ENCODE measurements at regions not wholly inside any gene's neighbourhood (a gene's known extent, or its start where the extent isn't known, plus 50 kb on each side); places are given as distances from the start of the nearest gene placed in this dataset.

DNA sequence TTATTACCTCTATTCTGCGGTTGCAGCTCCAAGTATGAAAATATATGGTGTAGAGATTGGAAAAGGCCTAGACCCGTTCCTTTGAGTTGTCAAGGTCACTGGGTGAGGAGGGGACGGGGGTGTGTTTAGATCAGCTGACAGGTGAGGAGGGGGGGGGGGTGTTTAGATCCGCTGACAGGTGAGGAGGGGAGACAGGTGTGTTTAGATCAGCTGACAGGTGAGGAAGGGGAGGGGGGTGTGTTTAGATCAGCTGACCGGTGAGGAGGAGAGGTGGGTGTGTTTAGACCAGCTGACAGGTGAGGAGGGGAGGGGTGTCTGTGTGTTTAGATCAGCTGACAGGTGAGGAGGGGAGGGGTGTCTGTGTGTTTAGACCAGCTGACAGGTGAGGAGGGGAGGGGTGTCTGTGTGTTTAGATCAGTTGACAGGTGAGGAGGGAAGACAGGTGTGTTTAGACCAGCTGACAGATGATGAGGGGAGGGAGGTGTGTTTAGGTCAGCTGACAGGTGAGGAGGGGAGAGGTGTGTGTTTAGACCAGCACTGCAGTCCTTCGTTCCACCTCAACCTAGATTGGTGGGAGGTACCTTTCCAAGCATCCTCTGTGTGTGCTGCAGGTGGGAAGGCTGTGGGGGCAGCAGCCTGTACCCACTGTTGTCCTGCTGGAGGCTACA, 655.0 kb upstream of the ADARB2 start:
- peak; percentile 19 for DNase-seq (ENCODE audit: low read depth)
- no peak overlapping the region for H3K4me3 ChIP-seq (ENCODE audit: low read depth, low read length)
- TF ChIP-seq, protein P1, sequence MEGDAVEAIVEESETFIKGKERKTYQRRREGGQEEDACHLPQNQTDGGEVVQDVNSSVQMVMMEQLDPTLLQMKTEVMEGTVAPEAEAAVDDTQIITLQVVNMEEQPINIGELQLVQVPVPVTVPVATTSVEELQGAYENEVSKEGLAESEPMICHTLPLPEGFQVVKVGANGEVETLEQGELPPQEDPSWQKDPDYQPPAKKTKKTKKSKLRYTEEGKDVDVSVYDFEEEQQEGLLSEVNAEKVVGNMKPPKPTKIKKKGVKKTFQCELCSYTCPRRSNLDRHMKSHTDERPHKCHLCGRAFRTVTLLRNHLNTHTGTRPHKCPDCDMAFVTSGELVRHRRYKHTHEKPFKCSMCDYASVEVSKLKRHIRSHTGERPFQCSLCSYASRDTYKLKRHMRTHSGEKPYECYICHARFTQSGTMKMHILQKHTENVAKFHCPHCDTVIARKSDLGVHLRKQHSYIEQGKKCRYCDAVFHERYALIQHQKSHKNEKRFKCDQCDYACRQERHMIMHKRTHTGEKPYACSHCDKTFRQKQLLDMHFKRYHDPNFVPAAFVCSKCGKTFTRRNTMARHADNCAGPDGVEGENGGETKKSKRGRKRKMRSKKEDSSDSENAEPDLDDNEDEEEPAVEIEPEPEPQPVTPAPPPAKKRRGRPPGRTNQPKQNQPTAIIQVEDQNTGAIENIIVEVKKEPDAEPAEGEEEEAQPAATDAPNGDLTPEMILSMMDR (IDR thresholded peaks at IDR 0.05; ENCODE audit: insufficient read depth, low read length): no peak

DNA sequence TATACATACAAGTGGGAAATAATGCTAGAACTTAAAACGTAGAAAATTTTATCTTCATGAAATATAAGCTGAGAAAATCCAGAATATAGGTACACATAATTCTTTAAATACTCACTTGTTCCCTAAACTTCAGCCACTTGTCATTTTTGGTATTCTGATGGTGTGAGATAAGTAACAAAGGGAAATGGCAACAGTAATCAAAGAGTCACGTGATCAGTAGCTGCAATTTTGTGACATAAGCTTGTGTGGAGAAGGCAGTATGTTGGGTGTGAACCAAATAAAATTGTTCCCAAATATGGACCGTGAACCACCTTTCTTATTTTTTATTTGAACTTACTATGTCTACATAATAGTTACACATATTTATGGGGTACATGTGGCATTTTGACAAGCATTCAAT, 650.3 kb upstream of the ADARB2 start:
- DNase-seq (ENCODE audit: low read depth): no peak
- H3K4me3 ChIP-seq (ENCODE audit: low read depth, low read length): no peak overlapping the region
- TF ChIP-seq, protein P1 (IDR thresholded peaks at IDR 0.05; ENCODE audit: insufficient read depth, low read length): no peak

DNA sequence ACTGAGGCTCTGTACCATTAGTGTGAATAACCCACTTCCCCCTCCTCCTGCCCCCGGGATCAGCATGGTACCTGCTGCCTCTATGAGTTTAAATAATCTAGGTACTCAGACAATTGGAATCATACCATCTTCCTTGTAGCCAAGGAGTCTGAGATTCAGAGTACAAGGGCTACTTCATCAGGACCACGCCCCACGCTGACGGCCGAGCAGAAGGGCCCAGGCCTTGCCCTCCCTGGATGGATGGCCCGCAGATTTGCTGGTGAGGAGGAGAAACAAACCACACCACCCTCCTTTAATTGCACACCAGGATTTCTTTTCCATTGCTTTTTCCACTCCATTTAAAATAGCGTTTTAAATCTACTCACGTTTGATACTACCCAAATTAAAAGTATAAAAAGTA, 649.9 kb upstream of the ADARB2 start:
- no peak overlapping the region for H3K4me3 ChIP-seq (ENCODE audit: low read depth, low read length)
- no peak for DNase-seq (ENCODE audit: low read depth)
- TF ChIP-seq, protein P1 (IDR thresholded peaks at IDR 0.05; ENCODE audit: insufficient read depth, low read length): no peak

DNA sequence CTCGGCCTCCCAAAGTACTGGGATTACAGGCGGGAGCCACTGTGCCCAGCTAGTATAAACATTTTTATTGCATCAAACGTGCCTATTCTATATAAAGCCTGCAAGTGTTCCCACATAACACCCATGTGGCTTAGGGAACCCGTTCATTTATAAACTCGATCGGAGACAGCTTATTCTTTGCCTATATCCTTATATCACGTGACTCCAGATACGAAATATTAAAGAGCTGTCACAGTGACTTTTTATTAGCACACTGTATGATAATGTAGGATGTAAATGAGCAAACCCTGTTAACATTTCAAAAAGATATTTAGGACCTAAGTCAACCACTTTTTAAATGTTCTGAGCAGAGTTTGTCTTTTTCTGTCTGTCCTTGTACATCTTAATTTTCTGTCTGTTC, 642.9 kb upstream of the ADARB2 start:
- TF ChIP-seq, protein P1 (IDR thresholded peaks at IDR 0.05; ENCODE audit: insufficient read depth, low read length): no peak
- H3K4me3 ChIP-seq (ENCODE audit: low read depth, low read length): no peak overlapping the region

DNA sequence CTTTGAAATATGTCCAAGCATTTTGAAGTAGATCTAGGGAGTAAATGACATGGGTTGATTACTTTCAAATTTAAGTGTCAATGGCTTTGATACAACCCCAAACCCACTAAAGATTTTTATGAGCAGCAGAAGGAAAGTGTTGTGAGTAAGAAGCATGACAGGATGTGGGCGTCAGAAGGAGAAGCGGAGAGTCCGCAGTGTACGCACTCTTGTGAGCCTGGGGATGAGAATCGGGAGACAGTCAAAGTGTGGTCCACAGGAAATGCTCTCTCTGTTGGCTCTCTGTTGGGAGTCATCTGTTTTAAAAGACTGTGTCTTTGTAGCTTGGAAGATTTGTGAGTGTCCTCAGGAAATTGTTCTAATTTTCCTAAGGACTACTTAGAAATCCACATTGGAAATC, 629.8 kb upstream of the ADARB2 start:
- TF ChIP-seq, protein P1 (IDR thresholded peaks at IDR 0.05; ENCODE audit: insufficient read depth, low read length): no peak
- no peak for DNase-seq (ENCODE audit: low read depth)
- H3K4me3 ChIP-seq (ENCODE audit: low read depth, low read length): no peak overlapping the region

More for the DNA sequence above, 642.9 kb upstream of the ADARB2 start:
- no peak for DNase-seq (ENCODE audit: low read depth)

DNA sequence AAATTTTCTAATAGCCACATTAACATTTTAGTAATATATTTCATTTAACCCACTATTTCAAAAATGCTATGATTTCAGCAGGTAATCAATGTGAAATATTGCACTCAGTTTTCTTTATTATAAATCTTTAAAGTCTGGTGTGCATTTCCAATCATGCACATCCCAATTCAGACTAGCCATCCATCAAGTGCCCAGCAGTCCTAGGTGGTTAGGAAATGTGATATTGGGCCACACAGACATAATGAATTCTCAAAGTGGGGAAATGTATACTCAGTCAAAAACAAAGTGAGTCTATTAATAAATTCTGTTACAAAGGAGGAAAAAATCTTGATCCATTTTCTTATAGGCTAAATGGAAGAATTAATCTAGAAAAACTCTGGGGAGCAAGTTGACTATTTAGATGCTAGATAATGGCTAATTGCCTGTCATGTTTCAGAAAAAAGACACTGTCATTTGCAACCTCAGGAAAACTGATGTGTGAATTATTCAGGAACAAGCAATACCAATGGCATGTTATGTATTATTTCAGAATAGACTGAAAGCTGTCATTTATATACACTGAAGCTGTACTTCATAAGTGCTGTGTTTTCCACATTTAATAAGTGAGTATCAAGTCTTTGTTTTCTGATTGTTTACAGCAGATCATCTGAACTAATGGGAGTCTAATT, 629.1 kb upstream of the ADARB2 start:
- H3K4me3 ChIP-seq (ENCODE audit: low read depth, low read length): no peak overlapping the region
- DNase-seq (ENCODE audit: low read depth): no peak
- TF ChIP-seq, protein P1 (IDR thresholded peaks at IDR 0.05; ENCODE audit: insufficient read depth, low read length): no peak
